Neural cell (in vitro differentiated cells): ENCODE measurements at regions not wholly inside any gene's neighbourhood (a gene's known extent, or its start where the extent isn't known, plus 50 kb on each side); places are given as distances from the start of the nearest gene placed in this dataset.

ENCODE experiments used
- H2AFZ ChIP-seq: fragments of 200-600, 300-800 bp; sonication (generic), shearing (Covaris generic); 2 replicates; pipeline ENCODE4 v1.6.0; 2014; ENCODE audit warnings: low read depth, mild to moderate bottlenecking, antibody characterized with exemption, low read length, moderate library complexity
- H3F3A ChIP-seq: fragments of 200-600 bp; shearing (Covaris generic); 2 replicates; pipeline ENCODE4 v1.6.1; 2016; ENCODE audit warnings: mild to moderate bottlenecking, moderate library complexity, mixed read lengths, antibody characterized with exemption, low read length; ENCODE audit not compliant: insufficient read depth, poor library complexity, severe bottlenecking
- H3K27ac ChIP-seq: fragments of 200-600, 300-800 bp; sonication (generic), shearing (Covaris generic); 2 replicates; pipeline ENCODE4 v1.5.1; 2014; ENCODE audit warnings: mild to moderate bottlenecking, low read length, moderate library complexity
- H3K27me3 ChIP-seq: fragments of 300-800, 200-600 bp; sonication (generic), shearing (Covaris generic); 2 replicates; pipeline ENCODE4 v1.6.0; 2014; ENCODE audit warnings: mild to moderate bottlenecking, low read depth, low read length, moderate library complexity; ENCODE audit not compliant: insufficient read depth
- H3K36me3 ChIP-seq: fragments of 300-800, 200-600 bp; sonication (generic), shearing (Covaris generic); 2 replicates; pipeline ENCODE4 v1.5.1; 2014; ENCODE audit warnings: mild to moderate bottlenecking, antibody characterized with exemption, low read length, moderate library complexity; ENCODE audit not compliant: insufficient read depth
- H3K4me2 ChIP-seq: fragments of 300-800, 200-600 bp; sonication (generic), shearing (Covaris generic); 2 replicates; pipeline ENCODE4 v1.6.0; 2014; ENCODE audit warnings: mild to moderate bottlenecking, low read length
- H3K4me3 ChIP-seq: fragments of 300-800, 200-600 bp; sonication (generic), shearing (Covaris generic); 2 replicates; pipeline ENCODE4 v1.5.1; 2014; ENCODE audit warnings: mild to moderate bottlenecking, low read length, moderate library complexity
- H3K79me2 ChIP-seq: fragments of 200-600 bp; shearing (Covaris generic); replicated peaks from 2 replicates; pipeline ENCODE4 v1.6.0; 2014; ENCODE audit warnings: mild to moderate bottlenecking, low read length, moderate library complexity; ENCODE audit not compliant: insufficient read depth
- H3K9ac ChIP-seq: fragments of 300-800, 200-600 bp; sonication (generic), shearing (Covaris generic); 2 replicates; pipeline ENCODE4 v1.6.1; 2016; ENCODE audit warnings: mild to moderate bottlenecking, low read length, mixed read lengths
- H3K9me2 ChIP-seq: fragments of 200-600 bp; shearing (Covaris generic); 2 replicates; pipeline ENCODE4 v1.6.1; 2016; ENCODE audit warnings: mild to moderate bottlenecking, low read length, mixed read lengths; ENCODE audit not compliant: insufficient read depth
- H3K9me3 ChIP-seq: fragments of 200-600, 300-800 bp; sonication (generic), shearing (Covaris generic); 2 replicates; pipeline ENCODE4 v1.6.1; 2016; ENCODE audit warnings: mild to moderate bottlenecking, mixed run types, low read length, moderate library complexity, mixed read lengths
- H4K20me1 ChIP-seq: fragments of 200-600 bp; shearing (Covaris generic); 2 replicates; pipeline ENCODE4 v1.6.1; 2016; ENCODE audit warnings: mild to moderate bottlenecking, mixed run types; ENCODE audit not compliant: insufficient read depth
- CTCF ChIP-seq: fragments of 450-650 bp; IDR thresholded peaks from 2 replicates; pipeline ENCODE4 v1.5.1; 2014; ENCODE audit warnings: antibody characterized with exemption, mild to moderate bottlenecking, moderate library complexity; ENCODE audit not compliant: poor library complexity, severe bottlenecking
- EP300 ChIP-seq: fragments of 450-650 bp; conservative IDR thresholded peaks from 2 replicates; pipeline ENCODE4 v1.6.1; 2014; ENCODE audit warnings: antibody characterized with exemption, mild to moderate bottlenecking, moderate library complexity; ENCODE audit not compliant: poor library complexity, severe bottlenecking
- EZH2 ChIP-seq: fragments of 200-600, 300-800 bp; shearing (Covaris generic), sonication (generic); IDR thresholded peaks from 2 replicates; pipeline ENCODE4 v1.6.1; 2014; ENCODE audit warnings: antibody characterized with exemption, low read length, borderline replicate concordance, mild to moderate bottlenecking; ENCODE audit not compliant: insufficient read depth, poor library complexity, severe bottlenecking
- MXI1 ChIP-seq: fragments of 450-650 bp; conservative IDR thresholded peaks from 2 replicates; pipeline ENCODE4 v1.6.1; 2014; ENCODE audit warnings: antibody characterized with exemption, mild to moderate bottlenecking; ENCODE audit not compliant: poor library complexity, severe bottlenecking
- POLR2AphosphoS5 ChIP-seq: IDR thresholded peaks from 2 replicates; pipeline ENCODE4 v1.6.1; 2012
- RAD21 ChIP-seq: fragments of 450-650 bp; conservative IDR thresholded peaks from 2 replicates; pipeline ENCODE4 v1.6.1; 2014; ENCODE audit warnings: antibody characterized with exemption, mild to moderate bottlenecking, moderate library complexity
- REST ChIP-seq: IDR thresholded peaks from 2 replicates; pipeline ENCODE4 v1.6.1; 2012; ENCODE audit warnings: borderline replicate concordance
- SMC3 ChIP-seq: fragments of 450-650 bp; conservative IDR thresholded peaks from 2 replicates; pipeline ENCODE4 v1.6.1; 2014; ENCODE audit warnings: antibody characterized with exemption, mild to moderate bottlenecking, moderate library complexity; ENCODE audit not compliant: poor library complexity
- TAF1 ChIP-seq: IDR thresholded peaks from 2 replicates; pipeline ENCODE4 v1.6.1; 2012; ENCODE audit warnings: low read depth

- Histone ChIP-seq H3K36me3 (no peaks in the 10 kb centered on the region), H4K20me1 (no peaks in the 10 kb centered on the region), H3K27ac (no peak overlapping the region), H3K4me3 (no peak overlapping the region), H3F3A (no peaks in the 10 kb centered on the region), H3K9ac (no peak overlapping the region), H3K4me2 (no peak overlapping the region), H3K79me2 (no peaks in the 10 kb centered on the region), H3K9me3 (no peaks in the 10 kb centered on the region), H3K9me2 (no peaks in the 10 kb centered on the region), H2AFZ (no peak overlapping the region), H3K27me3 (no peaks in the 10 kb centered on the region)
- TF ChIP-seq TAF1 (no peak), EP300 (no peak), REST (no peak), POLR2AphosphoS5 (no peak), MXI1 (no peak), RAD21 (no peak), SMC3 (no peak), EZH2 (no peak), CTCF (no peak)
These were observed 544.3 kb downstream of the ZNF804A start for GRCh38 chr2:185142677-185143076.

GRCh38 chr2:185144159-185144919, 546.0 kb downstream of the ZNF804A start:
- Histone ChIP-seq H3K27ac (no peak overlapping the region), H3F3A (no peaks in the 10 kb centered on the region), H3K79me2 (no peaks in the 10 kb centered on the region), H4K20me1 (no peaks in the 10 kb centered on the region), H2AFZ (no peak overlapping the region), H3K27me3 (no peaks in the 10 kb centered on the region), H3K4me3 (no peak overlapping the region), H3K9me2 (no peaks in the 10 kb centered on the region), H3K4me2 (no peak overlapping the region), H3K36me3 (no peaks in the 10 kb centered on the region), H3K9me3 (no peaks in the 10 kb centered on the region), H3K9ac (no peak overlapping the region)
- TF ChIP-seq TAF1 (no peak), EP300 (no peak), REST (no peak), RAD21 (no peak), SMC3 (no peak), MXI1 (no peak), POLR2AphosphoS5 (no peak), EZH2 (no peak), CTCF (no peak)
